ENCODE measurements at regions not wholly inside any gene's neighbourhood (a gene's known extent, or its start where the extent isn't known, plus 50 kb on each side); places are given as distances from the start of the nearest gene placed in this dataset.
A peak's percentile ranks its signal among the peaks of the same experiment; 100 is the strongest.

- no peak for TF ChIP-seq TAF1 (IDR thresholded peaks at IDR 0.05; ENCODE audit: low read depth)
- TF ChIP-seq TEAD4 (IDR thresholded peaks at IDR 0.05): peak; percentile 87
- TF ChIP-seq ZBTB7A (IDR thresholded peaks at IDR 0.05; ENCODE audit: low read depth): no peak
- TF ChIP-seq EGR1 (IDR thresholded peaks at IDR 0.05): no peak
- 0 out of 2 replicates have a peak, but pooled peaks have one; percentile 4 for TF ChIP-seq RAD21 (IDR thresholded peaks at IDR 0.05; ENCODE audit: low read depth)
- TF ChIP-seq CEBPB (IDR thresholded peaks at IDR 0.05): peak; percentile 49; the same call in 1 of the 2 replicates
- TF ChIP-seq EP300 (IDR thresholded peaks at IDR 0.05; ENCODE audit: borderline replicate concordance): peak; percentile 39; the same call in 1 of the 2 replicates
- peak; percentile 12; the same call in 1 of the 2 replicates for TF ChIP-seq MAX (IDR thresholded peaks at IDR 0.05)
- TF ChIP-seq USF1 (IDR thresholded peaks at IDR 0.05): no peak
These were observed 651.1 kb downstream of the METTL15 start for GRCh38 chr11:28759311-28759710.

GRCh38 chr11:28757725-28758515 lies 649.7 kb downstream of the METTL15 start:
- 0 out of 2 replicates have a peak, but pooled peaks have one; percentile 15 for TF ChIP-seq NFIC (IDR thresholded peaks at IDR 0.05)
- peak; percentile 31; the same call in 1 of the 2 replicates for TF ChIP-seq TEAD4 (IDR thresholded peaks at IDR 0.05)
- TF ChIP-seq USF1 (IDR thresholded peaks at IDR 0.05): no peak
- no peak for TF ChIP-seq ZBTB7A (IDR thresholded peaks at IDR 0.05; ENCODE audit: low read depth)

DNA sequence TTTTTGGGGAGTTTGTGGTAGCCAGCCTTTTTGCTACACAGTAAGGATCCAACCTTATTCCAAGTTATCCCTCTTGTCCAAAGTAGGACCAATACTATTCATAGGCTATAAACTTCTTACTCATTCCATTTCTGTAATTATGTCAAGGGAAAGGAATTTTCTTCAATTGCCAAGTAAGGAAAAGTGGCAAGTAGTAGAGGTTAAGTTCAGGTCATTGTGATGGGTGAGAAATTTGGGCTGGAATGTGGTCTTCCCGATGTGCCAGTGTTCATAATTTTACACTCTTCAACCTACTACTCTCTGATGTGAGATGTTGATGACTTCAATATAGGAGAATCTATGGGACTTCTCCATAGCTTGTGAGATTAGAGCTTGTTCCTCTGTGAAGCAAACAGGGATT lies 648.8 kb downstream of the METTL15 start:
- no peak for TF ChIP-seq CREB1 (IDR thresholded peaks at IDR 0.05; ENCODE audit: low read depth)
- TF ChIP-seq TCF12 (IDR thresholded peaks at IDR 0.05; ENCODE audit: low read depth): peak; percentile 50
- TF ChIP-seq MAX (IDR thresholded peaks at IDR 0.05): no peak
- TF ChIP-seq YY1 (IDR thresholded peaks at IDR 0.05; ENCODE audit: low read depth): no peak
- TF ChIP-seq CEBPB (IDR thresholded peaks at IDR 0.05): no peak
- no peak for TF ChIP-seq ZBTB7A (IDR thresholded peaks at IDR 0.05; ENCODE audit: low read depth)
- peak; percentile 85 for TF ChIP-seq TEAD4 (IDR thresholded peaks at IDR 0.05)
- peak; percentile 52; the same call in 1 of the 2 replicates for TF ChIP-seq FOXM1 (IDR thresholded peaks at IDR 0.05; ENCODE audit: borderline replicate concordance, low read depth)
- TF ChIP-seq REST (IDR thresholded peaks at IDR 0.05; ENCODE audit: low read depth): no peak
- peak; percentile 65; the same call in 1 of the 2 replicates for TF ChIP-seq EP300 (IDR thresholded peaks at IDR 0.05; ENCODE audit: borderline replicate concordance)
- TF ChIP-seq TAF1 (IDR thresholded peaks at IDR 0.05; ENCODE audit: low read depth): no peak
- TF ChIP-seq USF1 (IDR thresholded peaks at IDR 0.05): no peak
- no peak for TF ChIP-seq EGR1 (IDR thresholded peaks at IDR 0.05)
- no peak for TF ChIP-seq RAD21 (IDR thresholded peaks at IDR 0.05; ENCODE audit: low read depth)
- peak; percentile 26; the same call in 1 of the 2 replicates for TF ChIP-seq NFIC (IDR thresholded peaks at IDR 0.05)

- TF ChIP-seq USF1 (IDR thresholded peaks at IDR 0.05) (no peak), REST (IDR thresholded peaks at IDR 0.05; ENCODE audit: low read depth) (no peak), TEAD4 (IDR thresholded peaks at IDR 0.05) (no peak), EP300 (IDR thresholded peaks at IDR 0.05; ENCODE audit: borderline replicate concordance) (peak; percentile 48; the same call in 1 of the 2 replicates)
These were observed 634.9 kb downstream of the METTL15 start for GRCh38 chr11:28743061-28743550.

Measured in Ishikawa (cell line).